GM12878 (cell line): ENCODE measurements at regions not wholly inside any gene's neighbourhood (a gene's known extent, or its start where the extent isn't known, plus 50 kb on each side); places are given as distances from the start of the nearest gene placed in this dataset.

Experiments used
- CEBPZ ChIP-seq: fragments of 150-350 bp; IDR thresholded peaks from 2 replicates; pipeline ENCODE4 v1.6.1; 2016; ENCODE audit warnings: low read depth, low read length
- CHD2 ChIP-seq: IDR thresholded peaks from 2 replicates; pipeline ENCODE4 v1.6.1; 2011; ENCODE audit warnings: low read depth, low read length, improper control_type of control experiment, borderline replicate concordance
- CREB1 ChIP-seq: IDR thresholded peaks from 2 replicates; pipeline ENCODE4 v1.6.1; 2012; ENCODE audit warnings: low read depth, mild to moderate bottlenecking, inconsistent platforms
- CTCF ChIP-seq, 3 experiments: IDR thresholded peaks in 2 of 3; conservative IDR thresholded peaks in 1 of 3; 2 replicates each; pipeline ENCODE4 v1.5.1; 2011; ENCODE audit warnings: low read depth in 3 of 3, low read length in 3 of 3, mild to moderate bottlenecking in 3 of 3, control low read depth in 2 of 3, moderate library complexity in 2 of 3, inconsistent platforms in 1 of 3, mixed read lengths in 1 of 3; ENCODE audit not compliant: control insufficient read depth in 2 of 3, insufficient read depth in 1 of 3; ENCODE audit errors: extremely low read depth in 1 of 3
- DPF2 ChIP-seq: fragments of 450-650 bp; IDR thresholded peaks from 2 replicates; pipeline ENCODE4 v1.6.1; 2017; ENCODE audit warnings: mild to moderate bottlenecking
- EZH2 ChIP-seq: IDR thresholded peaks from 2 replicates; pipeline ENCODE4 v1.6.1; 2012; ENCODE audit warnings: low read depth, mild to moderate bottlenecking, control low read depth, inconsistent platforms, low read length, borderline replicate concordance; ENCODE audit not compliant: control insufficient read depth
- MEF2A ChIP-seq: IDR thresholded peaks from 2 replicates; pipeline ENCODE4 v1.6.1; 2011; ENCODE audit warnings: low read depth, mild to moderate bottlenecking, low read length, moderate library complexity; ENCODE audit not compliant: insufficient read depth
- MYB ChIP-seq: fragments of 150-350 bp; IDR thresholded peaks from 2 replicates; pipeline ENCODE4 v1.6.1; 2014; ENCODE audit warnings: mild to moderate bottlenecking, low read depth, low read length, borderline replicate concordance
- MYC ChIP-seq: IDR thresholded peaks from 2 replicates; pipeline ENCODE4 v1.6.1; 2011; ENCODE audit warnings: mild to moderate bottlenecking, low read length, moderate library complexity, inconsistent platforms; ENCODE audit not compliant: insufficient read depth, insufficient replicate concordance, insufficient read length, severe bottlenecking
- POLR2AphosphoS5 ChIP-seq: IDR thresholded peaks from 2 replicates; pipeline ENCODE4 v1.6.1; 2011; ENCODE audit warnings: mild to moderate bottlenecking, low read length, inconsistent platforms
- RELA ChIP-seq: fragments of 450-650 bp; IDR thresholded peaks from 2 replicates; pipeline ENCODE4 v1.8.0; 2014; ENCODE audit warnings: borderline replicate concordance; ENCODE audit not compliant: partially characterized antibody
- TCF7 ChIP-seq: IDR thresholded peaks from 2 replicates; pipeline ENCODE4 v1.6.1; 2014; ENCODE audit warnings: antibody characterized with exemption, borderline replicate concordance
- ZBTB33 ChIP-seq: fragments of 450-650 bp; IDR thresholded peaks from 2 replicates; pipeline ENCODE4 v1.6.1; 2017; ENCODE audit warnings: mild to moderate bottlenecking
- ZNF274 ChIP-seq: IDR thresholded peaks from one replicate; pipeline ENCODE4 v1.8.0; 2011; ENCODE audit not compliant: insufficient read length, insufficient read depth

GRCh38 chr15:49712162-49712561, 91.3 kb downstream of the DTWD1 start:
- TF ChIP-seq CTCF (IDR thresholded peaks at IDR 0.05 in 2 of 3, conservative IDR thresholded peaks at IDR 0.05 in 1 of 3; ENCODE audit: control insufficient read depth in 2 of 3, extremely low read depth in 1 of 3, insufficient read depth in 1 of 3, low read depth in 3 of 3, low read length in 3 of 3): no peak
- no peak for TF ChIP-seq CEBPZ
- TF ChIP-seq MEF2A: no peak
- TF ChIP-seq RELA: no peak
- no peak for TF ChIP-seq TCF7
- TF ChIP-seq POLR2AphosphoS5: no peak
- TF ChIP-seq ZNF274: no peak
- TF ChIP-seq MYB: no peak
- TF ChIP-seq DPF2: no peak
- no peak for TF ChIP-seq EZH2
- TF ChIP-seq CHD2: no peak
- TF ChIP-seq MYC: no peak
- TF ChIP-seq ZBTB33: no peak
- no peak for TF ChIP-seq CREB1
